SK-N-SH (cell line): ENCODE measurements at regions not wholly inside any gene's neighbourhood (a gene's known extent, or its start where the extent isn't known, plus 50 kb on each side); places are given as distances from the start of the nearest gene placed in this dataset.

Experiments used
- CTCF ChIA-PET: fragments of 300-600, 350-600 bp; formaldehyde crosslinking; extraction: SDS; loops from one replicate; lab custom pipeline; 2021; lab: Yijun Ruan, JAX
- POLR2A ChIA-PET: fragments of 350-600 bp; sonication (Branson Sonifier 250); formaldehyde crosslinking; extraction: SDS; loops from one replicate; lab custom pipeline; 2020; ENCODE audit warnings: antibody characterized with exemption, inconsistent platforms; lab: Yijun Ruan, JAX
- DNase-seq: peaks from one replicate; pipeline ENCODE4 v3.0.0; 2012
- H2AFZ ChIP-seq: fragments of 200-600 bp; sonication (generic); 2 replicates; pipeline ENCODE4 v1.8.1; 2016; ENCODE audit warnings: antibody characterized with exemption, mild to moderate bottlenecking, low read depth
- H3F3A ChIP-seq: fragments of 200-600 bp; sonication (generic); replicated peaks from 2 replicates; pipeline ENCODE3; 2016; ENCODE audit warnings: antibody characterized with exemption, mild to moderate bottlenecking; ENCODE audit not compliant: insufficient read depth
- H3K27ac ChIP-seq, 2 experiments: fragments of 200-500 bp in 1 of 2; fragments of 200-600 bp in 1 of 2; sonication (Bioruptor generic) in 1 of 2; sonication (generic), shearing (Covaris generic) in 1 of 2; 2 replicates each; pipeline versions ENCODE4 v1.5.1 to v1.6.1; 2014 to 2016; ENCODE audit warnings: low read depth in 2 of 2, inconsistent platforms in 1 of 2, low read length in 1 of 2, mild to moderate bottlenecking in 1 of 2, mixed read lengths in 1 of 2
- H3K27me3 ChIP-seq: fragments of 200-600 bp; sonication (generic), shearing (Covaris generic); 2 replicates; pipeline ENCODE4 v1.6.1; 2016; ENCODE audit warnings: mixed run types; ENCODE audit not compliant: insufficient read depth
- H3K36me3 ChIP-seq, 2 experiments: fragments of 200-500 bp in 1 of 2; fragments of 200-600 bp in 1 of 2; sonication (Bioruptor generic) in 1 of 2; sonication (generic) in 1 of 2; replicated peaks in 1 of 2; 2 replicates each; pipeline versions ENCODE3 to v1.5.1; 2014 to 2016; ENCODE audit warnings: low read length in 1 of 2, mild to moderate bottlenecking in 1 of 2; ENCODE audit not compliant: insufficient read depth in 2 of 2, control insufficient read depth in 1 of 2
- H3K4me1 ChIP-seq, 2 experiments: fragments of 200-500 bp in 1 of 2; fragments of 200-600 bp in 1 of 2; sonication (Bioruptor generic) in 1 of 2; sonication (generic), shearing (Covaris generic) in 1 of 2; 2 replicates each; pipeline versions ENCODE4 v1.5.1 to v1.6.1; 2014 to 2016; ENCODE audit warnings: low read depth in 1 of 2, low read length in 1 of 2, mixed run types in 1 of 2; ENCODE audit not compliant: insufficient read depth in 2 of 2, control insufficient read depth in 1 of 2
- H3K4me2 ChIP-seq: fragments of 200-600 bp; sonication (generic), shearing (Covaris generic); 2 replicates; pipeline ENCODE4 v1.6.1; 2017; ENCODE audit warnings: mixed run types
- H3K4me3 ChIP-seq, 2 experiments: fragments of 200-500 bp in 1 of 2; fragments of 200-600 bp in 1 of 2; sonication (Bioruptor generic) in 1 of 2; sonication (generic), shearing (Covaris generic) in 1 of 2; 2 replicates each; pipeline versions ENCODE4 v1.5.1 to v1.8.1; 2014 to 2016; ENCODE audit warnings: low read depth in 2 of 2, inconsistent platforms in 1 of 2, low read length in 1 of 2, mild to moderate bottlenecking in 1 of 2, mixed read lengths in 1 of 2, moderate library complexity in 1 of 2
- H3K79me2 ChIP-seq: fragments of 200-600 bp; sonication (generic); 2 replicates; pipeline ENCODE4 v1.8.1; 2017; ENCODE audit warnings: mild to moderate bottlenecking; ENCODE audit not compliant: insufficient read depth
- H3K9ac ChIP-seq: fragments of 200-600 bp; sonication (generic); 2 replicates; pipeline ENCODE4 v1.6.1; 2017; ENCODE audit warnings: mixed run types
- H3K9me2 ChIP-seq: fragments of 200-600 bp; sonication (generic); 2 replicates; pipeline ENCODE4 v1.6.1; 2017; ENCODE audit warnings: mixed run types
- H3K9me3 ChIP-seq: fragments of 200-600 bp; sonication (generic); 2 replicates; pipeline ENCODE4 v1.6.1; 2017; ENCODE audit warnings: mixed run types, mild to moderate bottlenecking, moderate library complexity
- H4K20me1 ChIP-seq: fragments of 200-600 bp; sonication (generic); 2 replicates; pipeline ENCODE4 v1.6.1; 2017; ENCODE audit warnings: mild to moderate bottlenecking, mixed run types; ENCODE audit not compliant: insufficient read depth
- EZH2phosphoT487 ChIP-seq: fragments of 200-600 bp; sonication (generic); IDR thresholded peaks from 2 replicates; pipeline ENCODE4 v1.6.1; 2017; ENCODE audit warnings: low read depth, mixed run types, mild to moderate bottlenecking, antibody characterized with exemption, moderate library complexity, borderline replicate concordance
- GABPA ChIP-seq: IDR thresholded peaks from 2 replicates; pipeline ENCODE4 v1.4.0; 2012; ENCODE audit warnings: low read depth, mild to moderate bottlenecking
- NRF1 ChIP-seq: IDR thresholded peaks from 2 replicates; pipeline ENCODE4 v1.6.1; 2012; ENCODE audit warnings: low read depth, mild to moderate bottlenecking, low read length
- RAD21 ChIP-seq: IDR thresholded peaks from 2 replicates; pipeline ENCODE4 v1.6.1; 2012; ENCODE audit warnings: mild to moderate bottlenecking, low read length
- RFX5 ChIP-seq: IDR thresholded peaks from 2 replicates; pipeline ENCODE4 v1.6.1; 2012; ENCODE audit warnings: mild to moderate bottlenecking, improper control_type of control experiment, low read length
- RXRA ChIP-seq: IDR thresholded peaks from 2 replicates; pipeline ENCODE4 v1.4.0; 2012; ENCODE audit warnings: low read depth, mild to moderate bottlenecking, borderline replicate concordance
- TAF1 ChIP-seq: IDR thresholded peaks from 2 replicates; pipeline ENCODE4 v1.6.1; 2012; ENCODE audit warnings: low read depth, mild to moderate bottlenecking, low read length, moderate library complexity, borderline replicate concordance
- TCF12 ChIP-seq: IDR thresholded peaks from 2 replicates; pipeline ENCODE4 v1.4.0; 2012
- ZBTB33 ChIP-seq: IDR thresholded peaks from 2 replicates; pipeline ENCODE4 v1.4.0; 2012; ENCODE audit warnings: low read depth, borderline replicate concordance
- WGBS: methylation state at CpG from one replicate; pipeline ENCODE4 v1.1.6; 2017; ENCODE audit warnings: low lambda C conversion rate; 5-methylcytosine and 5-hydroxymethylcytosine counted together
- TF ChIP-seq, protein P1 (sequence below): fragments of 200-600 bp; sonication (generic); IDR thresholded peaks from 2 replicates; pipeline ENCODE4 v1.6.1; 2017; ENCODE audit warnings: antibody characterized with exemption, mild to moderate bottlenecking, moderate library complexity

GRCh38 chr15:46707452-46707851 is 1009.9 kb upstream of the SEMA6D start:
- H3K27me3 ChIP-seq, result no peaks in the 10 kb centered on the region
- H3K9me2 ChIP-seq, result no peaks in the 10 kb centered on the region
- H4K20me1 ChIP-seq, result no peaks in the 10 kb centered on the region
- H3K27ac ChIP-seq, result no peak overlapping the region
- H3K9me3 ChIP-seq, result no peaks in the 10 kb centered on the region
- ChIA-PET CTCF (no interaction called here), POLR2A (no interaction called here)
- no peaks in the 10 kb centered on the region; a peak in 1 of 4 replicates for H3K4me1 ChIP-seq
- no peaks in the 10 kb centered on the region for H3F3A ChIP-seq
- no peak for TF ChIP-seq RAD21
- 23% methylated on average over 1 of the region's 1 CpG for WGBS
- no peak for DNase-seq
- no peak overlapping the region for H3K4me2 ChIP-seq
- no peak overlapping the region for H3K4me3 ChIP-seq
- no peaks in the 10 kb centered on the region for H3K36me3 ChIP-seq
- no peak overlapping the region for H3K9ac ChIP-seq
- H3K79me2 ChIP-seq, result no peaks in the 10 kb centered on the region
- no peak overlapping the region for H2AFZ ChIP-seq

GRCh38 chr15:46708226-46708625 is 1009.1 kb upstream of the SEMA6D start:
- Histone ChIP-seq H3K9me2 (no peaks in the 10 kb centered on the region), H3K4me1 (no peaks in the 10 kb centered on the region; a peak in 1 of 4 replicates), H2AFZ (no peak overlapping the region), H3K4me3 (no peak overlapping the region), H3K27ac (no peak overlapping the region), H3K9me3 (no peaks in the 10 kb centered on the region), H3K36me3 (no peaks in the 10 kb centered on the region), H3K27me3 (no peaks in the 10 kb centered on the region), H3K4me2 (no peak overlapping the region), H3K9ac (no peak overlapping the region), H4K20me1 (no peaks in the 10 kb centered on the region), H3F3A (no peaks in the 10 kb centered on the region), H3K79me2 (no peaks in the 10 kb centered on the region)
- ChIA-PET CTCF (no interaction called here), POLR2A (no interaction called here)
- DNase-seq, result no peak
- 13% methylated on average over 3 of the region's 3 CpGs for WGBS
- TF ChIP-seq, protein P1, sequence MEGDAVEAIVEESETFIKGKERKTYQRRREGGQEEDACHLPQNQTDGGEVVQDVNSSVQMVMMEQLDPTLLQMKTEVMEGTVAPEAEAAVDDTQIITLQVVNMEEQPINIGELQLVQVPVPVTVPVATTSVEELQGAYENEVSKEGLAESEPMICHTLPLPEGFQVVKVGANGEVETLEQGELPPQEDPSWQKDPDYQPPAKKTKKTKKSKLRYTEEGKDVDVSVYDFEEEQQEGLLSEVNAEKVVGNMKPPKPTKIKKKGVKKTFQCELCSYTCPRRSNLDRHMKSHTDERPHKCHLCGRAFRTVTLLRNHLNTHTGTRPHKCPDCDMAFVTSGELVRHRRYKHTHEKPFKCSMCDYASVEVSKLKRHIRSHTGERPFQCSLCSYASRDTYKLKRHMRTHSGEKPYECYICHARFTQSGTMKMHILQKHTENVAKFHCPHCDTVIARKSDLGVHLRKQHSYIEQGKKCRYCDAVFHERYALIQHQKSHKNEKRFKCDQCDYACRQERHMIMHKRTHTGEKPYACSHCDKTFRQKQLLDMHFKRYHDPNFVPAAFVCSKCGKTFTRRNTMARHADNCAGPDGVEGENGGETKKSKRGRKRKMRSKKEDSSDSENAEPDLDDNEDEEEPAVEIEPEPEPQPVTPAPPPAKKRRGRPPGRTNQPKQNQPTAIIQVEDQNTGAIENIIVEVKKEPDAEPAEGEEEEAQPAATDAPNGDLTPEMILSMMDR, result no peak
- TF ChIP-seq RXRA (no peak), ZBTB33 (no peak), TAF1 (no peak), NRF1 (no peak), GABPA (no peak), TCF12 (no peak), RFX5 (no peak), EZH2phosphoT487 (no peak)
